Transverse colon (tissue), 4 donors: ENCODE measurements at regions not wholly inside any gene's neighbourhood (a gene's known extent, or its start where the extent isn't known, plus 50 kb on each side); places are given as distances from the start of the nearest gene placed in this dataset.

Experiments
- EP300 ChIP-seq: sonication (generic); formaldehyde crosslinking; IDR thresholded peaks from one replicate; pipeline ENCODE4 v1.6.1; 2017; ENCODE audit warnings: antibody characterized with exemption, low read depth
- POLR2A ChIP-seq: fragments of 450-650 bp; IDR thresholded peaks from one replicate; pipeline ENCODE4 v1.6.1; 2016; ENCODE audit warnings: antibody characterized with exemption, mild to moderate bottlenecking, moderate library complexity
- POLR2AphosphoS5 ChIP-seq, 3 donors: sonication (generic); formaldehyde crosslinking; IDR thresholded peaks; one replicate each; pipeline ENCODE4 v1.6.1; 2016; ENCODE audit warnings: antibody characterized with exemption in 3 of 3
- TF ChIP-seq, protein P1 (sequence below), 5 experiments: fragments of 200-600 bp in 3 of 5; fragments of 450-650 bp in 2 of 5; sonication (generic) in 3 of 5; IDR thresholded peaks; 1 replicate in 2 of 5; 2 replicates in 3 of 5; pipeline ENCODE4 v1.5.1; 2016 to 2017; ENCODE audit warnings: antibody characterized with exemption in 5 of 5, inconsistent platforms in 3 of 5, mild to moderate bottlenecking in 2 of 5, moderate library complexity in 1 of 5

DNA sequence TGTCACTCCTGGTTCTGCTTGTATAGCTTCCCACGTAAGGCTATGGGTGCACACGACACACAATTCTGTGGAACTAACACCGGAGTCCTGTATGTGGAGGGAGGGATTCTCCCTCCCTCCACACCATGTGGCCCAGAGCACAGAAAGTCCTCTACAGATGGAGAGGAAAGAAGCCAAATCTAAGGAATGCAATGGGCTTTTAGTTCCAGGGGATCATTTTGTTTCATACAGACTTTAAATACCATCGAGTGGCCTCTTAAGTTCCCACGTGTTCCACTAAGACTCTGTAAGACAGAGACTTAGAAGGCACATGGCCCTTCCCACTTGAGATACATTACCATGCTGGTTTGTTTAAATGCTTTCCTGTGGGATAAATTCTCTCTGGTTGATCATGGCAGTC lies 156.0 kb downstream of the TGFB2 start:
- TF ChIP-seq POLR2AphosphoS5 (IDR thresholded peaks at IDR 0.05) (no peak), POLR2A (no peak), EP300 (no peak)
- TF ChIP-seq, protein P1, sequence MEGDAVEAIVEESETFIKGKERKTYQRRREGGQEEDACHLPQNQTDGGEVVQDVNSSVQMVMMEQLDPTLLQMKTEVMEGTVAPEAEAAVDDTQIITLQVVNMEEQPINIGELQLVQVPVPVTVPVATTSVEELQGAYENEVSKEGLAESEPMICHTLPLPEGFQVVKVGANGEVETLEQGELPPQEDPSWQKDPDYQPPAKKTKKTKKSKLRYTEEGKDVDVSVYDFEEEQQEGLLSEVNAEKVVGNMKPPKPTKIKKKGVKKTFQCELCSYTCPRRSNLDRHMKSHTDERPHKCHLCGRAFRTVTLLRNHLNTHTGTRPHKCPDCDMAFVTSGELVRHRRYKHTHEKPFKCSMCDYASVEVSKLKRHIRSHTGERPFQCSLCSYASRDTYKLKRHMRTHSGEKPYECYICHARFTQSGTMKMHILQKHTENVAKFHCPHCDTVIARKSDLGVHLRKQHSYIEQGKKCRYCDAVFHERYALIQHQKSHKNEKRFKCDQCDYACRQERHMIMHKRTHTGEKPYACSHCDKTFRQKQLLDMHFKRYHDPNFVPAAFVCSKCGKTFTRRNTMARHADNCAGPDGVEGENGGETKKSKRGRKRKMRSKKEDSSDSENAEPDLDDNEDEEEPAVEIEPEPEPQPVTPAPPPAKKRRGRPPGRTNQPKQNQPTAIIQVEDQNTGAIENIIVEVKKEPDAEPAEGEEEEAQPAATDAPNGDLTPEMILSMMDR (IDR thresholded peaks at IDR 0.05) = no peak
